VCaP (cell line): ENCODE measurements at regions not wholly inside any gene's neighbourhood (a gene's known extent, or its start where the extent isn't known, plus 50 kb on each side); places are given as distances from the start of the nearest gene placed in this dataset.

Experiments used
- H3K27ac ChIP-seq: fragments of 450-650 bp; 2 replicates; pipeline ENCODE4 v1.5.1; 2017
- TF ChIP-seq, protein P1 (sequence below): fragments of 450-650 bp; conservative IDR thresholded peaks from 2 replicates; pipeline ENCODE4 v1.5.1; 2017; ENCODE audit warnings: mild to moderate bottlenecking, moderate library complexity

DNA sequence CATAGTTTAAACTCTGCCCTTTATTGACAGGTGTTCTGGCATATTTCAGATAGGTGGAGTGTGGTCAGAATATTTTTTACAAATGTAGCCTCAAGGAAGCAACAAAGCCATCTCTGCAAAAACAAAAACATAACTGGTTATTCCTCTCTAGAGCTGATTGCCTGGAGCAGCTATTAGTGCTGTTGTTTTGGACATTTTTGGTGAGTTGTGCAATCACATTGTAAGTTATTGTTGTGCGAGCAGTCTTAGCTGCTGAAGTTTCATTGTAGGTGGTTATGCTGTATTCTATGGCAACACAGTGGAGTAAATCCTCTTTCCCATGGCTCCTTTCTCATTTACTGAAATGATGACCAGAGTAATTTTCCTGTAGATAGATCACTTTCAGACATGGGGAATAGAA, 1413.0 kb downstream of the PCDH7 start:
- TF ChIP-seq, protein P1, sequence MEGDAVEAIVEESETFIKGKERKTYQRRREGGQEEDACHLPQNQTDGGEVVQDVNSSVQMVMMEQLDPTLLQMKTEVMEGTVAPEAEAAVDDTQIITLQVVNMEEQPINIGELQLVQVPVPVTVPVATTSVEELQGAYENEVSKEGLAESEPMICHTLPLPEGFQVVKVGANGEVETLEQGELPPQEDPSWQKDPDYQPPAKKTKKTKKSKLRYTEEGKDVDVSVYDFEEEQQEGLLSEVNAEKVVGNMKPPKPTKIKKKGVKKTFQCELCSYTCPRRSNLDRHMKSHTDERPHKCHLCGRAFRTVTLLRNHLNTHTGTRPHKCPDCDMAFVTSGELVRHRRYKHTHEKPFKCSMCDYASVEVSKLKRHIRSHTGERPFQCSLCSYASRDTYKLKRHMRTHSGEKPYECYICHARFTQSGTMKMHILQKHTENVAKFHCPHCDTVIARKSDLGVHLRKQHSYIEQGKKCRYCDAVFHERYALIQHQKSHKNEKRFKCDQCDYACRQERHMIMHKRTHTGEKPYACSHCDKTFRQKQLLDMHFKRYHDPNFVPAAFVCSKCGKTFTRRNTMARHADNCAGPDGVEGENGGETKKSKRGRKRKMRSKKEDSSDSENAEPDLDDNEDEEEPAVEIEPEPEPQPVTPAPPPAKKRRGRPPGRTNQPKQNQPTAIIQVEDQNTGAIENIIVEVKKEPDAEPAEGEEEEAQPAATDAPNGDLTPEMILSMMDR = no peak

DNA sequence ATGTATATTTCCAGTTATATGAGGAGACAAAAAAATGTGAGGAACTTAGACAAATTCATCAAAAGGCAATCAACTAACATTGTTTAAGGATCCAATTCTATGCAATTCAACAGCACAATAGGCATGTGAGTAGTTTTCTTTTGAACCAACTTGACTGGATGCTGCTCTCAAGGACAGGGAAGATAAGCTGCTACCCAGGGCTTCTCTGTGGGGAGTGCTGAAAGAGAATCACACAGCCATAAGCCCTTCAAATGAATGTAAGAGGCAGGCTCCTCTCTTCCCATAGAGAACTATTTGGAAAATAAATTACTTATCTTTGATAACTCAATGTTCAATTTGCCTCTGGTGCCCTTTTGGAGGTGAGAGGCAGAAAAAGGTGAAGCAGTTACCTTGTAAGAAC, 1413.6 kb downstream of the PCDH7 start:
- H3K27ac ChIP-seq = no peak overlapping the region
- TF ChIP-seq, protein P1 = no peak

More for the DNA sequence above, 1413.0 kb downstream of the PCDH7 start:
- H3K27ac ChIP-seq = no peak overlapping the region

DNA sequence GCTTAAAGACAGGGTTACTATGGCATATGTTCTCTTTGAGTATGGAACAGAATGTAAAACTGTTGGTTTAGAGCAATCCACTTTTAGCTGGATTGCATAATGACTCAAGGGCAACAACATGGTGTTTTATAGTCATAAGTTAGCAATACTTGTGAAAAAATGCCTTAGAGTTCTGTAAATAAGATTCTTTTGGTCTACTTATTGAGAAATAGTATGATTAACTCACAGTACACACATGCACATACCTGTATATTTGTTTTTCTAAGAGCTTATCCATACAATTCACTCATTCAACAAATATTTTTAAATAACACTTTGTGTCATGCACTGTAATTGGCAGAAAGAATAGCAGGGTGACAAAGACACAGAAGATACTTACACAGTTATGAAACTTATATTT, 1415.5 kb downstream of the PCDH7 start:
- H3K27ac ChIP-seq = no peak overlapping the region
- TF ChIP-seq, protein P1 = no peak

DNA sequence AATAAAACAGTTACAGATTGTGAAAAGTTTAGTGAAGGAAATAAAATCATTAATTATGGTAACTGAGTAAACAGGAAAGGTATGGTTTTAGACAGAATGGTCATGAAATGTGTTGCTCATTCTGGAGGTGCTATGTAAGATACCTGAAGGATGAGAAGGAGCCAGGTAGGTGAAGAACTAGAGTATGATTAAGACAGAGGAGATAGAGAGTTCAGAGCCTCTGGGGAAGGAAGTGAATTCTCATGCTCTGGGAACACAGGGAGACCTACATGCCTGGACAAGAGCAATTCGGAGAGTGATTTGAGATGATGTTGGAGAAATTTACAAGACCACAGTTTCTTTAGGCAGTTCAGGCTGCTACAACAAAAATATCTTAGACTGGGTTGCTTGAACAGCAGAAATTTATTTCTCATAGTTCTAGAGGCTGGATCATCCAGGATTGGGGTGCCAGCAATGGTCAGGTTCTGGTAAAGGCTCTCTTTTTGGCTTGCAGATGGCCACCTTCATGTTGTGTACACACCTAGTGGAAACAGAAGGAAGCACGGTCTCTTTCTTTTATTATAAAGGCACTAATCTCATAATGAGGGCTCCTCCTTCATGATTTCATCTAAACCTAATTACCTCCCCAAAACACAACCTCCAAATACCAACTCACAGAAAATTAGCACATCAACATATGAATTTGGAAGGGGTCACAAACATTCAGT, 1416.1 kb downstream of the PCDH7 start:
- H3K27ac ChIP-seq = no peak overlapping the region
- TF ChIP-seq, protein P1 = no peak

DNA sequence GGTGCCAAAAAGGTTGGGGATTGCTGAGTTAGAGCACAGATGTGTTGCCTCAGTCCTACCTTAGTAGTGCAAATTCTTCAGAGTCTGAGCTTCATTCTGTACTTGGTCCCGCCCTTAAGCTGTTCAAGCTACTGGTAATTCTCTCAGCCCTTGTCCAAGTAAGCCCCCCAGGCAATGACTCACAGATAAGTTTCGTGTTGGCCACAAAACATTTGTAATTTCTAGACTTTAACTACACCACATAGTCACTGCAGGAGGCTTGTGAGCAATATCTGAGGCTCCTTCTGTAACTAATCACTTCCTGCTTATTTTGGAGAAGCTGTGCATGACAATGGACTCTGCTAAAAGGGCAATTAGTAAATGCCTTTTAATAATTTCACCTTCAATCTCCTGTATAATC, 1420.5 kb downstream of the PCDH7 start:
- H3K27ac ChIP-seq = no peak overlapping the region
- TF ChIP-seq, protein P1 = no peak

DNA sequence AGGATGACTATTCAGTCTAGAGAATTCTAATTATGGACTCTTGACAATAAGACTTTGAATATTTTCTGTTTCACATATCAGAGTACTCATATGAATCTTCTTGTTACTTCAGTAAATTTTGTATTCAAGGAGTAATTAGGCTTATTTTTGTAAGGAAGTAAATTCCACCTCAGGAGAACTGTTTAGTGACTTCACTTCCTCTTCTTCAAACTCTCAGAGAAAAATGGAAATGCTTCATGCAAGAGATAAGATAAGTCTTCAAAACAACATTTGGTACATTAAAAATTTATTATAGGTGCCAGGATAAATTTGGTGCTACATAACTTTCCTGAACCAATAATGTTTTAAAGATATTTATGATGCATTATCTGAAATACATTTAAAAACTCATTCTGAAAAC, 1421.9 kb downstream of the PCDH7 start:
- TF ChIP-seq, protein P1 = no peak
- no peak overlapping the region for H3K27ac ChIP-seq

DNA sequence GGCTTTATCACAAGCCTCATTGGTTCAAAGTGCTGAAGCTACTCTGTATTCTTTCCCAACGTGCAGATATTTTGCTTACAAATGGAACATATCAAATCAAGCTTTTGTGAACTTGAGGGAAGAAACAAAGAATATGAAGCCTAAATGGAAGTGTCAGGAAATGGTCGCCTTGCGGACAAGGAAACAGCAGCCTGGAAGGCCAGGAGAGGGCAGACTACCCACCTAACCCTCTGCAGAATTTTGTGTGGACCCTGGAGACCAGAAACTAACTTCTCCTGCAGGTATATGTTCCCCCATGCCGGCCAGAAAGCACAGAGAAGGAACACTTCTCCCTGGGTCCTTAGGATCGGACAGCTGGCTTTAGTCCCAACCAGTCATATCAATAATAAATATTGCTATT, 1425.8 kb downstream of the PCDH7 start:
- TF ChIP-seq, protein P1 = no peak
- no peak overlapping the region for H3K27ac ChIP-seq
